DLD1 (cell line): ENCODE measurements at regions not wholly inside any gene's neighbourhood (a gene's known extent, or its start where the extent isn't known, plus 50 kb on each side); places are given as distances from the start of the nearest gene placed in this dataset.

Experiments used
- in situ Hi-C: cut with HindIII; loops from 2 replicates; pipeline ENCODE4 v1.10.0; 2017; ENCODE audit warnings: low sequenced_read_pairs

GRCh38 chr7:1286946-1287645 is 54.4 kb downstream of the UNCX start:
- in situ Hi-C loops = no loop called here

- in situ Hi-C loops = no loop called here
These were observed 55.1 kb downstream of the UNCX start for GRCh38 chr7:1287752-1288201.

GRCh38 chr7:1288390-1288995 is 55.8 kb downstream of the UNCX start:
- in situ Hi-C loops = no loop called here

- in situ Hi-C loops = no loop called here
These were observed 56.4 kb downstream of the UNCX start for GRCh38 chr7:1288996-1289551.

GRCh38 chr7:1289666-1290025 is 57.0 kb downstream of the UNCX start:
- in situ Hi-C loops = no loop called here

- in situ Hi-C loops = no loop called here
These were observed 57.5 kb downstream of the UNCX start for GRCh38 chr7:1290026-1290678.

- in situ Hi-C loops = no loop called here
These were observed 58.1 kb downstream of the UNCX start for GRCh38 chr7:1290679-1291356.

GRCh38 chr7:1291357-1291689 is 58.7 kb downstream of the UNCX start:
- in situ Hi-C loops = no loop called here

GRCh38 chr7:1291845-1292765 is 59.4 kb downstream of the UNCX start:
- in situ Hi-C loops = no loop called here

- in situ Hi-C loops = no loop called here
These were observed 60.5 kb downstream of the UNCX start for GRCh38 chr7:1292972-1293830.

- in situ Hi-C loops = no loop called here
These were observed 61.3 kb downstream of the UNCX start for GRCh38 chr7:1293950-1294411.

GRCh38 chr7:1295776-1296355 is 63.2 kb downstream of the UNCX start:
- in situ Hi-C loops = no loop called here

GRCh38 chr7:1296356-1296981 is 63.8 kb downstream of the UNCX start:
- in situ Hi-C loops = no loop called here

GRCh38 chr7:1297017-1297960 is 64.6 kb downstream of the UNCX start:
- in situ Hi-C loops = no loop called here

- in situ Hi-C loops = no loop called here
These were observed 65.6 kb downstream of the UNCX start for GRCh38 chr7:1298051-1298930.
